Loucy (cell line): ENCODE measurements at regions not wholly inside any gene's neighbourhood (a gene's known extent, or its start where the extent isn't known, plus 50 kb on each side); places are given as distances from the start of the nearest gene placed in this dataset.
"Not testable (repeated sequence)": the region's sequence is repeated elsewhere in the genome, so short reads cannot be mapped to it uniquely, and the experiment has no call there.

Source experiments
- CTCF ChIP-seq: fragments of 200-600 bp; sonication (generic); conservative IDR thresholded peaks from 2 replicates; pipeline ENCODE4 v1.5.1; 2014; ENCODE audit warnings: mild to moderate bottlenecking, antibody characterized with exemption, low read length
- EZH2phosphoT487 ChIP-seq: fragments of 200-600 bp; IDR thresholded peaks from 2 replicates; pipeline ENCODE4 v1.6.1; 2018; ENCODE audit warnings: antibody characterized with exemption, mild to moderate bottlenecking, moderate library complexity, borderline replicate concordance

- TF ChIP-seq CTCF, EZH2phosphoT487: not testable (repeated sequence)
Observed at GRCh38 chr15:20473465-20473864, 68.1 kb downstream of the GOLGA6L6 start.
